GDM1 (cell line): ENCODE measurements at regions not wholly inside any gene's neighbourhood (a gene's known extent, or its start where the extent isn't known, plus 50 kb on each side); places are given as distances from the start of the nearest gene placed in this dataset.
"Not testable (repeated sequence)": the region's sequence is repeated elsewhere in the genome, so short reads cannot be mapped to it uniquely, and the experiment has no call there.

Source experiments
- DNase-seq: peaks from one replicate; lab custom pipeline; 2025; lab: John Stamatoyannopoulos, UW

DNA sequence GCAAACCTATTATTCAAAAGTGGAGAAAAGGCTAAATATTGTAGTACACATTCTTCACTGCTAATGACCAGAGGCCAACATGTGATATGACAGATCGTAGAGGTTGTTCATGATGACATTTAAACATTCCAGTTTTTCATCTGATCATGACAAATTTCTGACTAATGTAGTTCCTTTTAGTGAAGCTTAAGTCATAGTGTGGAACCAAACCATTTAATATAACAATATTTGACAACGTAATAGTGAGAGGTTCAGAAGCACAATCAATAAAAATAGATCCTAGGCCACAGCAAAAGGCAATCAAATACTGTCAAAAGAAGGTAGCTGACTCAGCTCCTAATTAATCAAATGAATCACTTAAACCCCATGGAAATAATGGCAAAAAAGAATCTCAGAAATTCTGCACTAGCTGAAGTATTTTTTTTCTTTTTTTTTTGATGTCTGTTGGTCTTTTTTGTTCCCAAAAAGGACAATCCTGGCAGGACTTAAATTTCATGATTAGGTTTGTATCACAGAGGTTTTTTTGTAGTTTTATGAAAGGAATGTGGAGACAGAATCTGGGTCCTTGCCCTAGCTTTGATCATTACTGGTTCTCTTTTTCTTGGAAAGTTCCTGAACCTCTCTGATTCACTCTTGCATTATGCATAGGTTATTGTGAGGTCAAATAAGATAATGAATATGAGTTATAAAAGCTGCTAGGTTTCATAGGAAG, 795.0 kb downstream of the DTWD2 start:
- no peak for DNase-seq

GRCh38 chr5:118185018-118185417, 803.3 kb downstream of the DTWD2 start:
- DNase-seq = no peak

GRCh38 chr5:118176146-118176545, 812.2 kb downstream of the DTWD2 start:
- no peak for DNase-seq

- no peak for DNase-seq
Measured at GRCh38 chr5:118174671-118175070, 813.7 kb downstream of the DTWD2 start.

GRCh38 chr5:118173340-118173739, 815.0 kb downstream of the DTWD2 start:
- no peak for DNase-seq

GRCh38 chr5:118165619-118166018, 822.7 kb downstream of the DTWD2 start:
- DNase-seq = no peak

GRCh38 chr5:118156181-118156580, 832.2 kb downstream of the DTWD2 start:
- DNase-seq = no peak

DNA sequence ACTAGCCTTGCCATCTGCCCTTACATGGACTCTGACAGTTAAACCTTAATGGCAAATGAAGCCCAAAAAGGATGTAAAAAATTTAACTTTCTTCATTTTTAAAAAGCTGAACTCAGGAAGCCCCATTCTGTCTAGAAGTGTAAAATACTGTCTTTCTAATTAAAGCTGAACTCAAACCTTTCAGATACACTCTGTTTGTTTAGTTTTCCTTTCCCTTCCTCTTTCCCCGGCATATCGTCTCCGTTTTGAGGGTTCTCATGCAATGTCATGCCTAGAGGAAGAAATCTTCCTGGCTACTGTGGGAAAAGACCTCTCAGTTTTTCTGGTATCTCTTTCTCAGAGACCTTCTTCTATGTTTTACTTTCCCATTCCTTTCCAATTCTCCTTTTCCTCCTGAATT, 841.5 kb downstream of the DTWD2 start:
- no peak for DNase-seq

DNA sequence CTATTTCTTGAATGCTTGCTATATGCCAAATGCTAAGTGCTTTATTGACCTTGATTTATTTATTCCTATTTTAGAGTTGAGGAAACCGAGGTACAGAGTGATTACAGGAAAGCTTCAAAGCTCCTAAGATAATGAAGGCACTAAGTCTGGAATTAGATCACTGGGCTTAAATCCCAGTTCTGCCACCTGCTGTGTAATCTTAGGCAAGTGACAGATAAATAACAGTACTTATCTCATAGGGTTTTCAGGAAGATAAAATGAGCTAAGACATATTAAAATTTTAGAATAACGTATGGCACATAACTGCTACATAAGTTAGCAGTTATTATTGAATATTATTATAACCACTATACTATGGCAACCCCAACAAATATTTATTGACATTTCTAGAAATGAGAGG, 843.8 kb downstream of the DTWD2 start:
- DNase-seq = no peak

DNA sequence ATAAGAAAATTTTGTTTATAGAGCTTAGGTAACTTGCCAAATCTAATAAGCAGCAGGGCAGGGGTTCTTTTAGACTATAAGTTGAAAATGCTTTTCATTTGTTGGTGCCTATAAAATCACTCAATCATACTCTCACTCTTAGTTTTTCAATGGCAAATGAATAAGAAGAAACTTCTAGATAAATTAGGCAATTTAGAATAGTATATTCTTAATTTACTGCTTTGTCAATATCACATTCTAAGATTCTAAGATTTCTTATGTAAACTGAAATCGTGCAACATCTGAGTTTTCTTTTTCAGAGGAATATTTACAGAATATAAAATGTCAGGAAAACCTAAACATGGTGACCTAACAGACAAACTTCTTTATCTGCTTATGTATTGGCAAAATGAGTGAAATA, 849.0 kb downstream of the DTWD2 start:
- DNase-seq = no peak

GRCh38 chr5:118126159-118126558, 862.2 kb downstream of the DTWD2 start:
- no peak for DNase-seq

DNA sequence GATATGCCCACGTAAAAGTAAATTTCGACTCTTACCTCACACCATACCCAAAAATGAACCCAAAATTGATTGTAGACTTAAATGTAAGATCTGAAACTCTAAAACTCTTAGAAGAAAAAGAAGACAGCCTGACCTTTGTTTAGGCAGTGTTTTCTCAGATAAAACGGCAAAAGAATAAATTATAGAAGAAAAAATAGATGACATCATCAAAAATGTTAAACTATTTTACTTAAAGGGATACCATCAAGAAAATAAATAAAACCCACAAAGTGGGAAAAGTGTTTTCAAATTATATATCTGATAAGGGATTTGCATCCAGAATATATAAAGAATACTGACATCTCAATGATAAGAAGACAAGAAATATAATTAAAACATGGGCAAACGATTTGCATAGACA, 862.7 kb downstream of the DTWD2 start:
- no peak for DNase-seq

- DNase-seq = no peak
Measured at GRCh38 chr5:118121258-118121657, 867.1 kb downstream of the DTWD2 start.

GRCh38 chr5:118115791-118116190, 872.6 kb downstream of the DTWD2 start:
- DNase-seq = no peak

DNA sequence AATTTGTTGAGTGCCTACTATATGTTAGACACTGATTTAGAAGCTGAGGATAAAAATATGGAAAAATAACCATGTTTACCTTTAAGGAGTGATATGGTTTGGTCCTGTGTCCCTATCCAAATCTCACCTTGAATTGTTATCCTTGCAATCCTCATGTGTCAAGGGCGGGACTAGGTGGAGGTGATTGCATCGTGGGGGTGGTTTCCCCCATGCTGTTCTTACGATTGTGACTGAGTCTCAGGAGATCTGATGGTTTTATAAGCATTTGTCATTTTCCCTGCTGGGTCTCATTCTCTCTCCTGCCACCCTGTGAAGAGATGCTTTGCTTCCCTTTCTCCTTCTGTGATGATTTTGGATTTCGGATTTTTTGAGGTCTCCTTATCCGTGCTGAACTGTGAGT, 876.4 kb downstream of the DTWD2 start:
- no peak for DNase-seq

GRCh38 chr5:118107246-118107645, 881.1 kb downstream of the DTWD2 start:
- DNase-seq = not testable (repeated sequence)

- DNase-seq = no peak
Measured at GRCh38 chr5:118098716-118099115, 889.6 kb downstream of the DTWD2 start.

DNA sequence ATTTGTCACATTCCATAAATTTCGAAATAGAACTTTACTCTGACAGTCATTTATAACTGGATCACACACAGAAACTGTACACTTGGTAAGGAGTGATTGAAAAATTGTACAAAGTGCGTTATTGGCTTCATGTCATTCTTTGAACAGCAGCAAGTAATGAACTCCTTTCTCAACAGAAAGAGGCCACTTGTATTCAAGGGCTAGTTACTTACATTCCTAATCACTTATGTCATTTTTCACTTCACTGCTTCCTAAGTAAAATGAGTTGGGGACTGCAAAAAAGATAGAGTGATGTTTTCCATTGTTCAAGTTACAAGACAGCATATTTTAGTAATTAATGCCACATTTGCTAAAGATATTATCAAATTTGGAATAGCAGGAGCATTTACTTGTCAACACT, 893.2 kb downstream of the DTWD2 start:
- DNase-seq = no peak

- DNase-seq = no peak
Measured at GRCh38 chr5:118088448-118088847, 899.9 kb downstream of the DTWD2 start.

- no peak for DNase-seq
Measured at GRCh38 chr5:118076490-118076889, 911.9 kb downstream of the DTWD2 start.

- DNase-seq = no peak
Measured at GRCh38 chr5:118070041-118070440, 918.3 kb downstream of the DTWD2 start.

- DNase-seq = no peak
Measured at GRCh38 chr5:118069452-118069851, 918.9 kb downstream of the DTWD2 start.

DNA sequence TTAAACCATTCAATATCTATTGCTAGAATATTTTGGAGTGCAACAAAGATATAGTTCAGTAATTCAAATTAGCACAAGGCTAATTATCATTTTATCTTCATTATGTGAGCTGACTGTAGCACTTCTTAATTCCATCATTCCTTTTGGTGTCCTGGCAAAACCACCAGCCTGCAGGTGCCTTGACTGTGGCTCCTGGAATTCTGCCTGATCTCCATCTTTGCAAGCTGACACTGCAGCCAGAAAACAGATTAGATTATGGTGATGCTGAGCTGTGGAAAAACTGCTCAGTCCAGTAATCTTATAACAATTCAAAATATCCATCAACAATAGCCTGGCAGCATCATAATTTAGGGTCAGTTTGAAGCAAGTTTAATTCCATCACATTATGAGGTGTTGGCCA, 919.5 kb downstream of the DTWD2 start:
- DNase-seq = no peak

DNA sequence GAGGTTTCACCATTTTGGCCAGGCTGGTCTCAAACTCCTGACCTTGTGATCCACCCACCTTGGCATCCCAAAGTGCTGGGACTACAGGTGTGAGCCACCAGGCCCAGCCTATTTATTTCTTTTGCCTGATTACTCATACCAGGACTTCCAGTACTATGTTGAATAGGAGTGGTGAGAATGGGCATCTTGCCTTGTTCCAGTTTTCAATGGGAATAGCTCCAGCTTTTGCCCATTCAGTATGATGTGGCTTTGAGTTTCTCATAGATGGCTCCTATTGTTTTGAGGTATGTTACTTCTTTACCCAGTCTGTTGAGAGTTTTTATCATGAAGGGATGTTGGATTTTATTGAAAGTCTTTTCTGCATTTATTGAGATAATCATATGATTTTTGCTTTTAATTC, 924.5 kb downstream of the DTWD2 start:
- DNase-seq = not testable (repeated sequence)
